ENCODE measurements at regions not wholly inside any gene's neighbourhood (a gene's known extent, or its start where the extent isn't known, plus 50 kb on each side); places are given as distances from the start of the nearest gene placed in this dataset.

DNA sequence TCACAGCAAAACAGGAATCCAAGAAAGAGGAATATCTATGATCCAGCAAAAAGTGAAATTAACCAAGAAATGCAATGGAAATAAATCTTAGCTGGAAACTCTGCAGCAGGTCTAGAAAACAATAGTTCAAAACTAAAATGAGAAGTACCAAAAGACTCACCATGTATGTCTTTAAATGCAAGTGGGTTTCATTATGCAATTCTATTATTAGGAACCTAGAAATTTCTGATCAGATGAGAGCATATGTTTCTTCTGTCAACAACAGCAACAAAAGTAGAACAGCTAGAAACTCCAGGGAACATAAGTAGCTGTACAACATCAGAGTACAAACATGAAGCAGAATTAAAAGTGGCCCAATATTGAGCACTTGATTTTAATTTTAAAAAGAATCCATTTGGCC is 304.0 kb downstream of the ARHGAP12 start:
- no peak for TF ChIP-seq EZH2 (IDR thresholded peaks at IDR 0.05; ENCODE audit: borderline replicate concordance, low read length)
- TF ChIP-seq, protein P1, sequence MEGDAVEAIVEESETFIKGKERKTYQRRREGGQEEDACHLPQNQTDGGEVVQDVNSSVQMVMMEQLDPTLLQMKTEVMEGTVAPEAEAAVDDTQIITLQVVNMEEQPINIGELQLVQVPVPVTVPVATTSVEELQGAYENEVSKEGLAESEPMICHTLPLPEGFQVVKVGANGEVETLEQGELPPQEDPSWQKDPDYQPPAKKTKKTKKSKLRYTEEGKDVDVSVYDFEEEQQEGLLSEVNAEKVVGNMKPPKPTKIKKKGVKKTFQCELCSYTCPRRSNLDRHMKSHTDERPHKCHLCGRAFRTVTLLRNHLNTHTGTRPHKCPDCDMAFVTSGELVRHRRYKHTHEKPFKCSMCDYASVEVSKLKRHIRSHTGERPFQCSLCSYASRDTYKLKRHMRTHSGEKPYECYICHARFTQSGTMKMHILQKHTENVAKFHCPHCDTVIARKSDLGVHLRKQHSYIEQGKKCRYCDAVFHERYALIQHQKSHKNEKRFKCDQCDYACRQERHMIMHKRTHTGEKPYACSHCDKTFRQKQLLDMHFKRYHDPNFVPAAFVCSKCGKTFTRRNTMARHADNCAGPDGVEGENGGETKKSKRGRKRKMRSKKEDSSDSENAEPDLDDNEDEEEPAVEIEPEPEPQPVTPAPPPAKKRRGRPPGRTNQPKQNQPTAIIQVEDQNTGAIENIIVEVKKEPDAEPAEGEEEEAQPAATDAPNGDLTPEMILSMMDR (IDR thresholded peaks at IDR 0.05; ENCODE audit: low read length) = no peak

DNA sequence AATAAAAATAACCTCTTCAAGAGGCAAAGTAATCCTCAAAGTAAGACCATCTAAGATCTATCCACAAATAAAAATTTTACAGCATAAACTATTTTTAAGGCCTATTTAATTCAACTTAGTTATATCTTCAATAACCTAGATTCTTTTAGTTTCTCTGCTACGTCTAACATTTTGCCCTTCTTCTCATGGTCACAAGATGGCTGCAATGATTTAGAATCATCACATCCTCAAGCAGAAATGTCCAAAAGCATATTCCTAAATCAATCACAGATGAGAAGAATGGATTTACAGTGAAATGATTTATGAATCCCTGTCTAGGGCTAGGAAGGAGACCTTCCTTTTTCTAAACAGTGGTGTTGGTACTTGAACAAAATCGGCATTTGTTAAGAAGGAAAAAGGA is 304.7 kb downstream of the ARHGAP12 start:
- TF ChIP-seq EZH2 (IDR thresholded peaks at IDR 0.05; ENCODE audit: borderline replicate concordance, low read length) = no peak
- TF ChIP-seq, protein P1 (IDR thresholded peaks at IDR 0.05; ENCODE audit: low read length) = no peak
- H3F3A ChIP-seq (ENCODE audit: insufficient read depth, low read length) = no peaks in the 10 kb centered on the region

More for the DNA sequence above, 304.0 kb downstream of the ARHGAP12 start:
- no peak overlapping the region for H2AFZ ChIP-seq (ENCODE audit: low read length)
- H3F3A ChIP-seq (ENCODE audit: insufficient read depth, low read length) = no peaks in the 10 kb centered on the region
- no peaks in the 10 kb centered on the region for H3K79me2 ChIP-seq (ENCODE audit: insufficient read depth, low read length)
- H3K27me3 ChIP-seq (ENCODE audit: insufficient read depth, low read length) = 0 out of 2 replicates have a peak, but pooled peaks cover 6% of the 10 kb centered on the region
- no peaks in the 10 kb centered on the region for H3K9me2 ChIP-seq (ENCODE audit: low read depth, low read length)
- no peaks in the 10 kb centered on the region for H3K9me3 ChIP-seq (ENCODE audit: low read length)
- H4K20me1 ChIP-seq (ENCODE audit: insufficient read depth, low read length) = no peaks in the 10 kb centered on the region
- no peak overlapping the region for H3K4me3 ChIP-seq (ENCODE audit: low read depth, low read length, poor library complexity, severe bottlenecking)
- H3K36me3 ChIP-seq (ENCODE audit: insufficient read depth, low read length) = no peaks in the 10 kb centered on the region
- no peak overlapping the region for H3K4me2 ChIP-seq (ENCODE audit: low read length)
- H3K27ac ChIP-seq (ENCODE audit: low read depth, low read length, poor library complexity, severe bottlenecking) = no peak overlapping the region
- no peaks in the 10 kb centered on the region for H3K4me1 ChIP-seq (ENCODE audit: insufficient read depth, low read length, severe bottlenecking)
- H3K9ac ChIP-seq (ENCODE audit: low read length) = no peak overlapping the region

DNA sequence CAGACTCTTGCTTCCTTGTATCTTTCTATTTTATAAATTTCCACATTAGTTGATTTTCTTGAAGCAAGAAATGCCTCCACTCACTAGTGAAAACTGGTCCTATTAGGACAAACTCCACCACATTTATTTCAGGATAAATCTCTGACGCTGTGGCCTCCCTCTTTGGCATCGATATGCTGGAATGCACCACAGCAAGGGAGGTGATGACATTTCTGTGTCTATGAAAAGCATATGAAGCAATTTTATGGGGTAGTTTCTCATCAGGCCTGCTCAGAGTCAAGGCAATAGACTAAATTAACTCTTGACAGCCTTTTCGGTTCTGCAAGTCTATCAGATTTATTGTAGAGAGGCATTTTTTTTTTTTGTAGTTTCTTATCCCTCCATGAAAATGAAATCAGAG is 304.4 kb downstream of the ZEB1 start:
- TF ChIP-seq, protein P1 (IDR thresholded peaks at IDR 0.05; ENCODE audit: low read length) = no peak
- TF ChIP-seq EZH2 (IDR thresholded peaks at IDR 0.05; ENCODE audit: borderline replicate concordance, low read length) = no peak
- Histone ChIP-seq H3K27me3 (ENCODE audit: insufficient read depth, low read length) (peaks cover 8% of the 10 kb centered on the region; the same call in 1 of the 2 replicates), H3K79me2 (ENCODE audit: insufficient read depth, low read length) (no peaks in the 10 kb centered on the region), H3K4me3 (ENCODE audit: low read depth, low read length, poor library complexity, severe bottlenecking) (no peak overlapping the region), H4K20me1 (ENCODE audit: insufficient read depth, low read length) (no peaks in the 10 kb centered on the region), H2AFZ (ENCODE audit: low read length) (no peak overlapping the region), H3F3A (ENCODE audit: insufficient read depth, low read length) (no peaks in the 10 kb centered on the region), H3K9me3 (ENCODE audit: low read length) (no peaks in the 10 kb centered on the region), H3K4me2 (ENCODE audit: low read length) (no peak overlapping the region), H3K4me1 (ENCODE audit: insufficient read depth, low read length, severe bottlenecking) (no peaks in the 10 kb centered on the region), H3K9ac (ENCODE audit: low read length) (no peak overlapping the region), H3K36me3 (ENCODE audit: insufficient read depth, low read length) (no peaks in the 10 kb centered on the region), H3K27ac (ENCODE audit: low read depth, low read length, poor library complexity, severe bottlenecking) (no peak overlapping the region), H3K9me2 (ENCODE audit: low read depth, low read length) (no peaks in the 10 kb centered on the region)

More for the DNA sequence above, 304.7 kb downstream of the ARHGAP12 start:
- Histone ChIP-seq H3K9me3 (ENCODE audit: low read length) (no peaks in the 10 kb centered on the region), H2AFZ (ENCODE audit: low read length) (no peak overlapping the region), H3K9me2 (ENCODE audit: low read depth, low read length) (no peaks in the 10 kb centered on the region), H3K4me1 (ENCODE audit: insufficient read depth, low read length, severe bottlenecking) (no peaks in the 10 kb centered on the region), H3K79me2 (ENCODE audit: insufficient read depth, low read length) (no peaks in the 10 kb centered on the region), H3K4me2 (ENCODE audit: low read length) (no peak overlapping the region), H3K36me3 (ENCODE audit: insufficient read depth, low read length) (no peaks in the 10 kb centered on the region), H3K27me3 (ENCODE audit: insufficient read depth, low read length) (peaks cover 8% of the 10 kb centered on the region; the same call in 1 of the 2 replicates), H3K9ac (ENCODE audit: low read length) (no peak overlapping the region), H3K27ac (ENCODE audit: low read depth, low read length, poor library complexity, severe bottlenecking) (no peak overlapping the region), H3K4me3 (ENCODE audit: low read depth, low read length, poor library complexity, severe bottlenecking) (no peak overlapping the region), H4K20me1 (ENCODE audit: insufficient read depth, low read length) (no peaks in the 10 kb centered on the region)

Data from OCI-LY1 (cell line).